Adrenal gland (tissue), 9 donors: ENCODE measurements at regions not wholly inside any gene's neighbourhood (a gene's known extent, or its start where the extent isn't known, plus 50 kb on each side); places are given as distances from the start of the nearest gene placed in this dataset.

ENCODE experiments used
- DNase-seq, 7 donors: peaks; one replicate each; pipeline ENCODE4 v3.0.0-alpha.2; 2019 to 2020
- H3K27ac ChIP-seq, 5 donors: fragments of 200-600 bp; sonication (generic) in 4 of 5; 1 replicate in 3 of 5; 2 replicates in 2 of 5; pipeline versions ENCODE4 v1.5.1 to v1.8.0; 2016 to 2020; ENCODE audit warnings: mild to moderate bottlenecking in 1 of 5
- H3K27me3 ChIP-seq: fragments of 200-600 bp; 2 replicates; pipeline ENCODE4 v1.8.0; 2021
- H3K36me3 ChIP-seq, 2 donors: fragments of 200-600 bp; replicated peaks in 1 of 2; 1 replicate in 1 of 2; 2 replicates in 1 of 2; pipeline versions ENCODE4 v1.5.1 to v1.8.0; 2018 to 2022
- H3K4me1 ChIP-seq, 2 donors: fragments of 200-600 bp; replicated peaks in 1 of 2; 1 replicate in 1 of 2; 2 replicates in 1 of 2; pipeline versions ENCODE4 v1.5.1 to v1.8.0; 2018 to 2021
- H3K4me3 ChIP-seq, 4 donors: fragments of 200-600 bp; sonication (generic) in 3 of 4; one replicate each; pipeline ENCODE4 v1.5.1; 2016 to 2018
- H3K9me3 ChIP-seq, 3 donors: fragments of 200-600 bp; sonication (generic) in 1 of 3; replicated peaks in 1 of 3; 1 replicate in 2 of 3; 2 replicates in 1 of 3; pipeline versions ENCODE4 v1.5.1 to v1.8.0; 2016 to 2021
- POLR2A ChIP-seq, 2 donors: fragments of 450-650 bp; IDR thresholded peaks; one replicate each; pipeline ENCODE4 v1.6.1; 2017; ENCODE audit warnings: antibody characterized with exemption in 2 of 2, mild to moderate bottlenecking in 2 of 2, moderate library complexity in 1 of 2
- WGBS, 4 donors: extraction: QIAGEN DNeasy Blood & Tissue Kit in 2 of 4; methylation state at CpG; one replicate each; pipeline versions ENCODE4 v1.1.5 to v1.1.7; 2013 to 2017; 5-methylcytosine and 5-hydroxymethylcytosine counted together
- intact Hi-C, 2 donors: fragments of 100-400 bp; cut with DNase I; formaldehyde crosslinking; loops; one replicate each; pipeline versions ENCODE4 v1.14.1 to v1.15.0; 2022 to 2023
- TF ChIP-seq, protein P1 (sequence below), 6 experiments: fragments of 450-650 bp in 4 of 6; fragments of 200-600 bp in 2 of 6; sonication (generic) in 1 of 6; IDR thresholded peaks; 1 replicate in 5 of 6; 2 replicates in 1 of 6; pipeline versions ENCODE4 v1.5.1 to v1.8.0; 2016 to 2021; ENCODE audit warnings: antibody characterized with exemption in 6 of 6, mild to moderate bottlenecking in 2 of 6, moderate library complexity in 1 of 6
- donor health status: healthy with polysubstance abuse.
- donor health status: Bipolar disorder and iron deficiency.
- donor health status: DM: yes; HTN: yes; CAD: no.
- donor health status: DM: no; HTN: no; CAD: no.
- donor health status: DM: no; HTN: no; CAD: no.

DNA sequence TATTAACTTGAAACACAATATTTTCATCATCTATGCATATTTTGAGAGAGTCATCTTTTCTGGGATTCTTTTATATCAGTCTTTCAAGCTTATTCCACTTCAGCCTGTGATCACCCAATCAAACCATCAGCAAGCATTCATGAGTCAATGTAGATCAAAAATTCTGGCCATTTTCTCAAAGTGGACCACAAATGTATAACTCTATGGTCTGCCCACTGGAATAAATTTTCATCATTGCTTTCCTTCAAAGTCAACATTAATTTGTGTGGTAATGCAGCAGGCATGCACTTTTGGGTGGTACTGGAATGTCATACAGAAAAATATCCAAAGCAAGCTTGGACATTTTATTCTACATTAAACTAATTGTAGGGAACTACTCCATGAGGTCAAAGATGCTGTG, 1013.0 kb downstream of the STIM2 start:
- TF ChIP-seq, protein P1, sequence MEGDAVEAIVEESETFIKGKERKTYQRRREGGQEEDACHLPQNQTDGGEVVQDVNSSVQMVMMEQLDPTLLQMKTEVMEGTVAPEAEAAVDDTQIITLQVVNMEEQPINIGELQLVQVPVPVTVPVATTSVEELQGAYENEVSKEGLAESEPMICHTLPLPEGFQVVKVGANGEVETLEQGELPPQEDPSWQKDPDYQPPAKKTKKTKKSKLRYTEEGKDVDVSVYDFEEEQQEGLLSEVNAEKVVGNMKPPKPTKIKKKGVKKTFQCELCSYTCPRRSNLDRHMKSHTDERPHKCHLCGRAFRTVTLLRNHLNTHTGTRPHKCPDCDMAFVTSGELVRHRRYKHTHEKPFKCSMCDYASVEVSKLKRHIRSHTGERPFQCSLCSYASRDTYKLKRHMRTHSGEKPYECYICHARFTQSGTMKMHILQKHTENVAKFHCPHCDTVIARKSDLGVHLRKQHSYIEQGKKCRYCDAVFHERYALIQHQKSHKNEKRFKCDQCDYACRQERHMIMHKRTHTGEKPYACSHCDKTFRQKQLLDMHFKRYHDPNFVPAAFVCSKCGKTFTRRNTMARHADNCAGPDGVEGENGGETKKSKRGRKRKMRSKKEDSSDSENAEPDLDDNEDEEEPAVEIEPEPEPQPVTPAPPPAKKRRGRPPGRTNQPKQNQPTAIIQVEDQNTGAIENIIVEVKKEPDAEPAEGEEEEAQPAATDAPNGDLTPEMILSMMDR (IDR thresholded peaks at IDR 0.05) = no peak
- no peak for TF ChIP-seq POLR2A (IDR thresholded peaks at IDR 0.05)
- no peaks in the 10 kb centered on the region for H3K4me1 ChIP-seq

DNA sequence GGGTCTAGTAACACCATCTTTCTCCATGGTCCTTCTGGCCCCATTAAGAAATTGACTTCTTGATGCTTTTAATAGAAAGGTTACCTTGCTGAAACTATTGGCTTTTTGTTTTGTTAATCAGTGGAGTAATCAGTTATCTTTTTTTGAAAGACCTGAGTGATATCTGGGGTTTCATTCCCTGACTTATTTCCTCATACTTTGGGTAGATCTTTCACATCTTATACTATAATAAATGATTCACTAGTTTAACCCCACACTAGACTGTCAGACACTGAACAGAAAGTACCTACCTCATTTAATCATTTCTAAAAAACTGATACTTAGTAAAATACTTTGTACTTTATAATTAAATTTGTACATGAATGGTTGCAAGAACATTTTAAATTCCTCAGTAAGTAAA, 1021.1 kb downstream of the STIM2 start:
- intact Hi-C loops = no loop called here
- Histone ChIP-seq H3K4me1 (no peaks in the 10 kb centered on the region), H3K27ac (no peak overlapping the region), H3K9me3 (no peaks in the 10 kb centered on the region), H3K4me3 (no peak overlapping the region), H3K36me3 (no peaks in the 10 kb centered on the region), H3K27me3 (no peaks in the 10 kb centered on the region)
- TF ChIP-seq, protein P1 (IDR thresholded peaks at IDR 0.05) = no peak
- TF ChIP-seq POLR2A (IDR thresholded peaks at IDR 0.05) = no peak
- DNase-seq = no peak

More for the DNA sequence above, 1013.0 kb downstream of the STIM2 start:
- no peak overlapping the region for H3K4me3 ChIP-seq
- intact Hi-C loops = no loop called here
- no peak overlapping the region for H3K27ac ChIP-seq
- no peaks in the 10 kb centered on the region for H3K27me3 ChIP-seq
- DNase-seq = no peak
- H3K9me3 ChIP-seq = no peaks in the 10 kb centered on the region
- H3K36me3 ChIP-seq = no peaks in the 10 kb centered on the region

DNA sequence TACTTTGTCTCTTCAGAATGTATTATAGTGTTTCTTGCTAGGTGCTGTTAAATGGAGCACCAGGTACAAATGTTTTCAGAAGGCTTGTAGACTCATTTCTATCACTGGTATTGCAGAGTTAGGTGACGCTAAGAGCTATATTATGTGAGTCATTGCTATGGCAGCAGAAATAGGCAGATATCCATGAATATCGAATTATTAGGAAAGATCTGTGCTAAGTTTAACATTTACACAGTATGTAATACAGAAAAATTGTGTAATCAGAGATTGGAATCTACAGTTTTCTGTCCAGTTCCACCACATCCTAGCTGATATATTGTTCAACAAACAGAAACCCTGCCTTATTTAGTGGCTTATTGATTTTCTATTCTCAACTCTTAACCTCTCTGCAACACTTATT, 1025.5 kb downstream of the STIM2 start:
- H3K27ac ChIP-seq = no peak overlapping the region
- no peak for TF ChIP-seq POLR2A (IDR thresholded peaks at IDR 0.05)
- TF ChIP-seq, protein P1 (IDR thresholded peaks at IDR 0.05) = no peak
- H3K9me3 ChIP-seq = no peaks in the 10 kb centered on the region
- H3K27me3 ChIP-seq = no peaks in the 10 kb centered on the region
- H3K4me1 ChIP-seq = no peaks in the 10 kb centered on the region
- 60 to 79% (median 69%) methylated on average over 2 of the region's 2 CpGs for WGBS, 4 donors
- no peaks in the 10 kb centered on the region for H3K36me3 ChIP-seq
- DNase-seq = no peak
- intact Hi-C loops = no loop called here
- no peak overlapping the region for H3K4me3 ChIP-seq

DNA sequence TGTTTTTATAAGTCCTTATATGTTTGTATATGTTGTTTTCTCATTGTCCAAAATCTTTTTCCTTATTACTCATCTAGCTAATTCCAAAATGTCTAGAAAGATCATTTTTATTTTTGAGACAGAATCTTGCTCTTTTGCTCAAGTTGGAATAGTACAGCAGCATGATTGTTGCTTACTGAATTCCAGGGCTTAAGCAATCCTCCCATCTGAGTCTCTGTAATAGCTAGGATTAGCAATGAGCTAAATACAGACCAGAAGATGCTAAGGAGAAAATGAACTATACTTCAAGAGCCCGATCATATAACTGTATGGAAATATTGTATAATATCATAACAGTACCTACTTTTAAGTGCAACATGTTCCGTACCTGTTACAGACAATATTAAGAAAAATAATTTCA, 1027.0 kb downstream of the STIM2 start:
- Histone ChIP-seq H3K27ac (no peak overlapping the region), H3K27me3 (no peaks in the 10 kb centered on the region), H3K9me3 (no peaks in the 10 kb centered on the region), H3K36me3 (no peaks in the 10 kb centered on the region), H3K4me1 (no peaks in the 10 kb centered on the region), H3K4me3 (no peak overlapping the region)
- 75 to 82% (median 81%) methylated on average over 2 of the region's 2 CpGs for WGBS, 4 donors
- no peak for TF ChIP-seq POLR2A (IDR thresholded peaks at IDR 0.05)
- TF ChIP-seq, protein P1 (IDR thresholded peaks at IDR 0.05) = no peak
- DNase-seq = no peak
- intact Hi-C loops = no loop called here
